NCI-H1417 (cell line): ENCODE measurements at regions not wholly inside any gene's neighbourhood (a gene's known extent, or its start where the extent isn't known, plus 50 kb on each side); places are given as distances from the start of the nearest gene placed in this dataset.

Experiments used
- DNase-seq, 3 experiments: peaks; one replicate each; lab custom pipeline; 2025; lab: John Stamatoyannopoulos, UW

DNA sequence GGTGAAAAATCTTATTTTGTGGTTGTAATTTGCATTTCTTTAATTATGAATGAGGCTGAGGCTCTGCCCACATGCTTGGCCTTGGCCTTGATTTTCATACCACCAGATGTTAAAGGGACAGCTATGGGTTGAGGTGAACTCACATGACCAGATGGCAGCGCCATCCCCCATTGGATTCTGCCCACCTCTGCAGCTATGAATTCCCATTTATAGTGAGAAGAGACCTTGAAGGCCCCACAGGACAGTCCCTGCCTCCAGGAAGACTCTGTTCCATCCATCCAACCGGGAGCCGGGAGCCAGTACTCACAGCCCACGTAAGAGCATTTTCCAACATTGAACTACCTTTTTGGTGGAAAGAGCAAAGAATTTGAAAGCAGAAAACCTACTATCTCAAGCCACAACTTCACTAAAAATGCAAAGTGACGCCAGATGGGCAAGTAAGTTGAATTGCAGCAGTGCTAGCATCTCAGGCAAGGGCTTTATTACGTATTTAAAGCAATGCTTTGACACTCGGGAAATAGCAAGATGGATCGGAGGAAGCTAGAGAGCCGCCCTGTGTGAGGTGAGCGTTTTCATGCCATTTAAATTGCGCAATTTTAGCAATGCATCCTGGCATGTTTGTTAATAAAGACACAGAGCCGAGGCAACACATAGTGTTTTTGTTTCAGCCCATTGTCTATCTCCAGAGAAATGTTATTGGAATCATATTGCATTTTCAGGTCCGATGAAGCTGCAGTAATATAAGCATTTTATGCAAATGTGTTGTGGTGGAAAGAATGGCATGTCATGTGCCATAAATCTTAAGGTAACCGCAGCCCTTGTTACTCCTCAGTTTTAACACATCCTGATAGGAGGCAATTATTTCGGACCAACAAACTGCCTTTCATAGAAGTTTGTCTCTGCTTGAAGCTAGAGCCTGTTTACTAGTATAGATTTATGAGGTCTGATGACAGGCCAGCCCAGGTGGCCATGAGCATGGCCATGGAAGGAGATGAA, 273.4 kb upstream of the TNRC6C start:
- DNase-seq = no peak

DNA sequence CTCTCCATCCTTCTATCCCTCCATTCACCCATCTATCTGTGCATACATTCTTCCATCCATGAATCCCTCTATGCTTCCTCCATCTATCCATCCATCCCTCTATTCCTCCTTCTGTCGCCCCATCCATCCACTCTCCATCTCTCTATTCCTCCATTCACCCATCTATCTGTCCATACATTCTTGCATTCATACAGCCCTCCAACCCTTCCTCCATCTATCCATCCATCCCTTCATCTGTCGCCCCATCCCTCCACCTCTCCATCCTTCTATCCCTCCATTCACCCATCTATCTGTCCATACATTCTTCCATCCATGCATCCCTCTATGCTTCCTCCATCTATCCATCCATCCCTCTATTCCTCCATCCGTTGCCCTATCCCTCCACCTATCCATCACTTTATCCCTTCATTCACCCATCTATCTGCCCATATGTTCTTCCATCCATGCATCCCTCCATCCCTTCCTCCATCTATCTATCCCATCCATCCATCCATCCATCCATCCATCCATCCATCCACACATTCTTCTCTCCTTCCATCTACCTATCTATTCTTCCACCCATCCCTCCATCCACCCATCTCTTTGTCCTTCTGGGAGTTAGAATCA, 272.5 kb upstream of the TNRC6C start:
- DNase-seq = no peak

GRCh38 chr17:77686903-77687302, 271.6 kb upstream of the TNRC6C start:
- DNase-seq = peak in 2 of 3 experiments; percentile 11 to 28

DNA sequence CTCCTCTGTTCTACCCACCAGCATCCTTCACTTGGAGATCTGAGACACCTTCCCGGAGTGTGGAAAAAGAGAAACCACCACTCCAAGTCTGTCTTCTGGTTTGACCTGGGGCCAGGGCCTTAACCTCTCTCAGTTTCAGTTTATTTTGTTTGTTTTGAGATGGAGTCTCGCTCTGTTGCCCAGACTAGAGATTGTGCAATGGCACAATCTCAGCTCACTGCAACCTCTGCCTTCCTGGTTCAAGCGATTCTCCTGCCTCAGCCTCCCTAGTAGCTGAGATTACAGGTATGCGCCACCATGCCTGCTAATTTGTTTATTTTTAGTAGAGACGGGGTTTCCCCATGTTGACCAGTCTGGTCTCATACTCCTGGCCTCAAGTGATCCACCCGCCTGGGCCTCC, 271.1 kb upstream of the TNRC6C start:
- DNase-seq = no peak

DNA sequence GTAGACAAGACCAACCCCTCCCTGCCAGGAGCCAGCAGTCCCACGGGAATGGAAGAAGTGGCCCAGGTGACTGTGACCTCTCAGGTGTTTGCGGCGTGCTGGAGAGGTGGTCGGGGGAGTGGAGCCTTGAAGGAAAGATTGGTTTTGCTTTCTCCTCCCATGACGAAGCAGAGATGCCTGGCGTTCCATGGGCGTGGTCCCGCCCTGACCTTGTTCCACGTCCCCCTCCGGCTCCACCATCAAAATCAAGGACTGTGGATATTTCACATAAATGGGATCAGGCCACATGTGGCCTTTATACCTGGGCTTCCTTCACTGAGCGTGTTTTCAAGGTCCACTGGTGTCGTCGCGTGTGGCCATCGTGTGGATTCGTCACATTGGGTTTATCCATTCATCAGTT, 270.6 kb upstream of the TNRC6C start:
- peak in 1 of 3 experiments; percentile 12 for DNase-seq

DNA sequence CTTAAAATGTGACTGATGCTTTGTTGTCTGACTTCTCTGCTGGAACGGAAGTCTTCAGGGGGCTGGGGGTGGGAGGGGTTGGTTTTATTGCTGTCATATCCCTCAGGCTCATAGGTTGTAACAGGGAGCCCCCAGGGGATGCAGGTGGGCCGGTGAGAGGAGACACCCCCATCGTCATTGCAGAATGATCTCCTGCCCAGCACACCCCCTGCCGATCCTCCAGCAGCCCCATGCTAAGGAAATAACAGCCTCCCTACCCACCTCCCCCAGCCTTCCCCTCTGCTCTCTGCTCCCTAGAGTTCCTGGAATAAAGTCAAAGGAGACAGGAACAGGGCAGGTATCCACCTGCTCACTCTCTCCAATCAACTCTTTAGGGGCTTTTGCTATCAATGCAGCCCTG, 270.1 kb upstream of the TNRC6C start:
- DNase-seq = no peak

DNA sequence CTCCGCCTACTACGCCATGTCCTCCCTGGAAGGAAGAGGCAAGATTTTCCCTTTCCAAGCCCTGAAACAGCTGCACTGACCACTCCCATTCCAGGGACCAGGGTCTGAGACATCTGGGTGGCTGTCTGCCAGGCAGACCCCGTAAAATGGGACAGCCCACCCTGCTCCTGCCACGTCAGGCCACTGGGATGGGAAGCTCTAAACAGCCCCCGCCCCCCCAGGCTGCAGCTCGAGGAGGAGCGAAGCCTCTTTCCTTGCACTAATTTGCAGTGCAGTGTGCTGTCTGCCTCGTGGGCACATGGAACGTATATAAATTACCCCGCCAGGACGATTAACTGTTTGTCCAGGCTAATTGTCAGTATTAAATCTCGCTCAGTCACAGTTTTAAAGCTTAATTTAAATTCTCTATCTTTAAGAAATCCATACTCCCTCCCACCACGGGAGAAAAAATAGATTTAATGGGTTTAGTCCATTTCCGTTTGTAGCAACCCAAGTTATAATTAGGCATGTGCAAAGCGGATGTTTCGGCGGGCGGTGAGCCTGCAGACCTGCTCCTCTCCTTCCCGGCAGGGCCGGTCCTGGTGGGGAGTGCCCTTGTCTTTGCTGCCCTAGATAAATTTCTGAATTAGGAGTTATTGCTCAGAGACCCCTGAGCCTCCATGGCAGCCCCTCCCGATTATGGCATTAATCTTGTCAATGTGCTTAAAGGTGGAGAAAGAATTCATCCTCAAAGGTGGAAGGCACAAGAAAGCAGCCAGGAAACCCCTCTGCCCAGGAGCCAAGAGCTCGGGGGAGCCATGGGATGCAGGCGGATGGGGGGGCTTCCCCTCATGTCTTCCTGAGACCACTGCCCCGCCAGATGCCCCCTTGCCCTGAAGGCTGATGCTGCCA, 268.0 kb upstream of the TNRC6C start:
- peak in 2 of 3 experiments; percentile 48 to 72 for DNase-seq

GRCh38 chr17:77691216-77692085, 267.1 kb upstream of the TNRC6C start:
- peak in 1 of 3 experiments; percentile 33 for DNase-seq

GRCh38 chr17:77692571-77693161, 265.8 kb upstream of the TNRC6C start:
- DNase-seq = no peak

DNA sequence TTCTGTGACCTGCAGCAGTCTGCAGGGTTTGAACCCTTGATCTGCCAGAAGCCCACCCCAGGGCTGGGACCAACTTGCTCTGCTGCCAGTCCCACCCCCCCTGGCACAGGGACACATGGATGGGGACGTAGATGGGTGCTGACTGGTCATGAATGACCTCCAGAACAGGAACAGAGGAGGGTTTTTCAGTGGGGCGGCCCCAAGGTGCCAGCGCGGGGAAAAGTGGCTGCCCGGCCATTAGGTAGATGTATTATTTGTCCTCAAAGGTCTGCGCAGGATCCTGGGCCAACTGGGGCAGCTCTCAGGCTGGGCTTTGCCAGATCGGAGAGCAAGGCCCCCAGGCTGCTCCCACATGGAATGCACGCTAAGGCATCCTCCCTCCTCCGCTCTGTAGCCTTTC, 265.2 kb upstream of the TNRC6C start:
- DNase-seq = no peak

- no peak for DNase-seq
Measured at GRCh38 chr17:77693776-77694175, 264.7 kb upstream of the TNRC6C start.

DNA sequence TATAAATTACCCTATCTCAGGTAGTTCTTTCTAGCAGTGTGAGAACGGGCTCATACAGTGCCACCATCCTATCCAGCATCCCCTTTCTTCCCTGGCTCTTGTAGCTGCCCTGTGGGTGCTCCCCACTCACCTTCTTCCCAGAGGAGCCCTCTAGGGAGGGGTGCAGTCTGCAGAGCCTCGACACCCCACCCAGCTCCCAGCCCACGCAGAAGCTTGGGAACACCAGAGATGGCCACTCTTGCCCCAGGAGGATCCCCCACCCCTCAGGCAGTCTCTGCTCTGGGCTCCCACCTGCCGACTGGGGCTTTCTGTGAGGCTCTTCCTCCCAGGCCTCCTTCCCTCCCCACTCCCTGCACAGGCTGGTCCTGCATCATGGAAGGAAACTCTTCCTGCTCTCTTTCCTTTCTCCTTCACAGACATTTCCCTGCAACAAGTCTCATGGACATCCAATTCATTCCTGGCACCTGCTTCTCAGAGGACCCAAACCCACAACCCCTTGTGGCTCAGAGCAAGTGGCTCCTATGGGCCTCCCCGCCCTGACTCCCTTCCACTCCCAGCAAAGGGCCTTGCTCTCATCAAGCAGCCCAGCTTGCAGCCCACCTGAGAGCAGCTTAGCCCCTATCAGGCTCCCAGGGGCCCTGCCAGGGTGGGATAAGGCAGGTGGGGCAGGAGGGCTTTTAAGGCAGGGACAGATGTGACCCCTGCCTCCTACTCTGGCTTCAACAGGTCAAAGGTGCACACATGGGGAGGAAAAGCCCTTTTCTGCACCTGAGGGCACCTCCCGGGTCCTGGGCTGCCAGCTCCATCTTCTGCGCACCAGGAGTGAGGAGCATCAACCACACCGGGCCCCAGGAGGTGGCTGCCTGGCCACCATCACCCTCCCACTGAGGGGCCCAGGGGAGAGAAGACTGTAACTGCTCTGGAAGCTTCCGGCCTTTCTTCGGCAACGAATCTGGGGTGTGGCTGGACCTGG, 263.8 kb upstream of the TNRC6C start:
- no peak for DNase-seq

DNA sequence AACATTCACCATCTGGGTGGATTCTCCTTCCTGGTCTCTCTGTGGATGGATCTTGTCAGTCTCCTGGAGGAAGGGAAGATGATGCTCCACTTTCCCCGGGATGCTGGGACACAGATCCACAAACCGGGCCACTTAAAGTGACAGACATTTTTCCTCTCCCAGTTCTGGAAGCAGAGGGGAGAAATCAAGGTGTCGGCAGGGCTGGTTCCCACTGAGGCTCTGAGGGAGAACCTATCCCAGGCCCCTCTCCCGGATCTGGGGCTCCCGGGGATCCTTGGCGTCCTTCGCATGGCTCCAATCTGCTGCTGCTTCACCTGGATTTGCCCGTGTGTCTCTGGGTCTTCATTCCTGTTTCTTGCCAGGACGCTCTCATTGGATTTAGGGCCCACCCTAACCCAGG, 263.1 kb upstream of the TNRC6C start:
- DNase-seq = no peak

GRCh38 chr17:77696151-77696720, 262.3 kb upstream of the TNRC6C start:
- DNase-seq = peak in 2 of 3 experiments; percentile 27 to 75

DNA sequence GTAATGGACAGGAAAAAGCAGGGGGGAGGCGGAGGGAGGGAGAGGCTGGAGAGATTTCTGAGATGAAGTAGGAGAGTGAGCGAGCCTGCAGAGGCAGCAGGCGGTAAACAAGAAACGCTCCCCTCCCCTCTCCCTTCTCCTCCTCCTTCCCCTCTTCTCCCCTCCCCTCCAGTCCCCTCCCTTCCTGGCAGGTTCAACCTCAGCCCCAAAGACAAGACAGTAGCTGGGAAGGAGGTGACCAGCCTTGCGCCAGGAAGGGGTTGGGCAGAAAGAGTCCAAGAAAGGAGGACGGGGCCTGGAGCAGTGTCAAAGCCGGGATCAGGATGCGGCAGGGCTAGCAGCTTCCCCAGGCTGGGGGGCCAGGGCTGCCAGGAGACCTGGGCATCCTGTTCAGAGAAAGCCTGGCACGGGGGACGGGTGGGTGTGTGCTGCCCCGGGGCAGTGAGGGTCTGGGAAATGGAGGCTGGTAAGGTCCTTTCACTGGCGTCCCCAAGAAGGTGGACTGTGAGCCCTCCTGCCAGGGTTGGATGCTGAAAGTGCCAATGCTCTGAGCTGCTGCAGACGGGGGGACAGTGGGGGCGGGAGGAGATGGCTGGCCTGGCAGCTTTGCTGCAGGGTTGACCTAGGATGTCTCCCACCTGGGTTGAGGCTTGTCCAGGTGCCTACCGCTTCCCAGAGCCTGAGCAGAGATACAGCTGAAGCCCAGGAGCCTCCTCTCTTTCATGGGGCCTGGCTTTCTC, 261.6 kb upstream of the TNRC6C start:
- DNase-seq = peak in 1 of 3 experiments; percentile 61

DNA sequence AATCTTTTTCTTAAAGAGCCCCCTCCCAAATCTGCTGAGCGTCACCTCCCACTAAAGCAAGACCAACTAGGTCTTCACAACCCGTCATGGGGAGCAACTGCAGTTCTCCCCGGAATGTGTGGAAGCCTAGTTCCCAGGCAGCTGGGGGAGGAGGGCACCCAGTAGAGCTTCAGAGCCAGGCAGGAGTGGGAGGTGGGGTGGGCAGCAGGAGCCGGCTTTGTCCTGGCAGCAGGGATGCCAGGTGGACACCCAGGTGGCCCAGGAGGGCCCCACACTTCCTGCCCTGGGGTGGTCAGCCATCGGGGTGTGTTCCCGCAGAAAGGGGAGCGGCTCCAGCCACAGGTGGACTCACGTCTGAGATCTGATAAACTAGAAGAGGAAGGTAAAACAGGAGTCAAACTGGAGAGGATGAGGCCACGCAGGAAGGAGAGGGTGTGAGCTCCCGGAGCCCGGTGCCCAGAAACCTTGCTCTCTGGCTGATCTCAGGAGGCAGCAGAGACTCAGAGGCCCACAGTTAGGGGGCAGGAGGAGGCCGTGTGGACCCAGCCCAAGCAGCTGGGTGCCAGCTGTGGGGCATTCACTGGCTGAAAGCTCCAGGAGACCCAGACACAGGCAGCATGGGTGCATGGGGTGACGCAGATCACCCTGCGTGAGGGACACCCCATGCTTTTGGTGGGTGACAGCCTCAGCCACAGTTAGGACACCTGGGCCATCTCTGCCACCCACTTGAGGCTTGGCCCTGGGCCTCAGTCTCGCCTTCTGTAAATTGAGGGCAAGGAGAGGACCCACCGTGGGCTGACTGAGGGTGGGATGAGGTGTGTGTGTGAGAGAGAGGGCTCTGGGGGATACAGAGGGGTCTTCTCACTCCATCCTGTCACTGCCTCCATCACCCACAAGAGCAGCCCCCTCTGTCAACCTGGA, 260.8 kb upstream of the TNRC6C start:
- no peak for DNase-seq

- DNase-seq = peak in 1 of 3 experiments; percentile 78
Measured at GRCh38 chr17:77698903-77699623, 259.4 kb upstream of the TNRC6C start.
